Activated B cell treated with CpG ODN at 0.5 μM for 24 hours (primary cell): ENCODE measurements at regions not wholly inside any gene's neighbourhood (a gene's known extent, or its start where the extent isn't known, plus 50 kb on each side); places are given as distances from the start of the nearest gene placed in this dataset.
"Not testable (repeated sequence)": the region's sequence is repeated elsewhere in the genome, so short reads cannot be mapped to it uniquely, and the experiment has no call there.

Source experiments
- ATAC-seq: fragments of 200-7000 bp; cut with Tn5 transposase; one replicate; pipeline ENCODE4 v1.10.0; 2021; ENCODE audit warnings: low read depth, mild to moderate bottlenecking, moderate library complexity
- CTCF ChIA-PET: fragments of 350-600 bp; sonication (Branson Sonifier 250); formaldehyde crosslinking; loops from one replicate; lab custom pipeline; 2021; ENCODE audit warnings: antibody characterized with exemption; lab: Charles Lee
- POLR2A ChIA-PET: fragments of 350-600 bp; sonication (Branson Sonifier 250); formaldehyde crosslinking; loops from one replicate; lab custom pipeline; 2021; ENCODE audit warnings: antibody characterized with exemption; lab: Charles Lee
- DNase-seq: peaks from one replicate; pipeline ENCODE4 v3.0.0; 2022
- H3K27ac Mint-ChIP-seq: one replicate; pipeline ENCODE4 v1.8.0; 2020; ENCODE audit warnings: mixed read lengths
- H3K27me3 Mint-ChIP-seq: one replicate; pipeline ENCODE4 v1.8.0; 2021; ENCODE audit warnings: mixed read lengths
- H3K36me3 Mint-ChIP-seq: one replicate; pipeline ENCODE4 v1.8.0; 2021; ENCODE audit warnings: low read depth, mixed read lengths
- H3K4me1 Mint-ChIP-seq: one replicate; pipeline ENCODE4 v1.8.0; 2021; ENCODE audit warnings: mixed read lengths
- H3K4me3 Mint-ChIP-seq: one replicate; pipeline ENCODE4 v1.8.0; 2020; ENCODE audit warnings: mild to moderate bottlenecking, mixed read lengths
- H3K9me3 Mint-ChIP-seq: one replicate; pipeline ENCODE4 v1.8.0; 2020; ENCODE audit warnings: mixed read lengths
- CTCF ChIP-seq: fragments of 200-600 bp; IDR thresholded peaks from one replicate; pipeline ENCODE4 v1.8.0; 2022; ENCODE audit warnings: antibody characterized with exemption, mild to moderate bottlenecking
- intact Hi-C: fragments of 100-400 bp; cut with micrococcal nuclease; formaldehyde crosslinking; loops from one replicate; pipeline ENCODE4 v1.15.1; 2024

DNA sequence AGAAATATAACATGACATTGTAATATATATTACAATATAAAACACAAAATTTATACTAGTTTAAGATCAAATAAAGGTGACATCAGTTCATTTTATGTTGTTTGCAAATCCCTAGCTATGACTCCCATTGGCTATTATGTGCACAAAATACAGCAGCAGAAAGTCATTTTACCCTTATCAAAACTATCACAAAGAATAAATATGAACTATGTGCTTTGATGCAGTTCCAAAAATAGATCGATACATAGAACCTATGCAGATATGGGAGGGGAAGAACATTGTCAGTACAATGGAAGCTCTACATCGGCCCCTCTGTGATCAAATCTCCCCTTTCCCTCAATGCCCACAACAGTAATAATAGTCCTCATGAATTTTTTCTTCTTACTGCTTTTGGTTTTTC, 1038.1 kb upstream of the PCDH20 start:
- no peak for TF ChIP-seq CTCF
- no peak overlapping the region for H3K4me3 Mint-ChIP-seq
- no peak for DNase-seq
- ATAC-seq = no peak
- intact Hi-C loops = no loop called here
- H3K36me3 Mint-ChIP-seq = no peaks in the 10 kb centered on the region
- ChIA-PET CTCF (no interaction called here), POLR2A (no interaction called here)
- H3K4me1 Mint-ChIP-seq = no peaks in the 10 kb centered on the region
- H3K27ac Mint-ChIP-seq = no peak overlapping the region
- H3K9me3 Mint-ChIP-seq = no peaks in the 10 kb centered on the region
- no peaks in the 10 kb centered on the region for H3K27me3 Mint-ChIP-seq

DNA sequence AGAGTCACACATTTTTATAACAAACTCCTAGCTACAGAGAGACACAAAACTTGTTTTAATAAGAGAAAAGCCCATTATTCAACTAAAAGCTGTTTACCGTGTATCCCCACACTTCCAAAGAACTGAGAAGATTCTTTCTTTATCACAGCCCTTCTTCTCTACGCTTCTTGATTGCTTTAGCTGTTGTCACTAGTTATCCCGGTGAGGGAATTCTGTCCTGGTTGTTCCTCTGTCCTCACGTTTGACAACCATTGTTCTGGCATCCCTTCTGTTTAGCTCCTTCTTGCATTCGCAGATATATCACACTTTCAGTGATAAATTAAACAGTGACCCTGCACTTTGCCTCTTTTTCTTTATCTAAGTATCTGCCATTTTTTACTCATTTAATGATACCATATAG, 1035.1 kb upstream of the PCDH20 start:
- intact Hi-C loops = no loop called here
- Mint-ChIP-seq H3K27me3 (no peaks in the 10 kb centered on the region), H3K27ac (no peak overlapping the region), H3K36me3 (no peaks in the 10 kb centered on the region), H3K4me1 (no peaks in the 10 kb centered on the region), H3K9me3 (no peaks in the 10 kb centered on the region), H3K4me3 (no peak overlapping the region)
- no peak for TF ChIP-seq CTCF
- ChIA-PET POLR2A (no interaction called here), CTCF (no interaction called here)
- DNase-seq = no peak
- no peak for ATAC-seq

DNA sequence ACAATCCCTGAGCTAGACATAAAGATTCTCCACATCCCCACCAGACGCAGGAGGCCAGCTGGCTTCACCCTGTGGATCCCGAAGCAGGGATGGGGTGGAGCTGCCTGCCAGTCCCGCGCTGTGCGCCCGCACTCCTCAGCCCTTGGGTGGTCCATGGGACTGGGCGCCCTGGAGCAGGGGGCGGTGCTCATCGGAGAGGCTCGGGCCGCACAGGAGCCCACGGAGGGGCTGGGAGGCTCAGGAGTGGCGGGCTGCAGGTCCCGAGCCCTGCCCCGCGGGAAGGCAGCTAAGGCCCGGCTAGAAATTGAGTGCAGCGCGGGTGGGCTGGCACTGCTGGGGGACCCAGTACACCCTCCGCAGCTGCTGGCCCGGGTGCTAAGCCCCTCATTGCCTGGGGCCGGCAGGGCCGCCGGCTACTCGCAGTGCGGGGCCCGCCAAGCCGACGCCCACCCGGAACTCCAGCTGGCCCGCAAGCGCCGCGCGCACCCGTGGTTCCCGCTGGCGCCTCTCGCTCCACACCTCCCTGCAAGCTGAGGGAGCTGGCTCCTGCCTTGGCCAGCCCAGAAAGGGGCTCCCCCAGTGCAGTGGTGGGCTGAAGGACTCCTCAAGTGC, 1032.2 kb upstream of the PCDH20 start:
- H3K4me3 Mint-ChIP-seq, H3K36me3 Mint-ChIP-seq, H3K27ac Mint-ChIP-seq, ATAC-seq, H3K27me3 Mint-ChIP-seq, H3K9me3 Mint-ChIP-seq, CTCF ChIA-PET, H3K4me1 Mint-ChIP-seq, POLR2A ChIA-PET, DNase-seq, intact Hi-C loops: not testable (repeated sequence)

GRCh38 chr13:62444805-62445204, 1029.2 kb upstream of the PCDH20 start:
- H3K27me3 Mint-ChIP-seq = no peaks in the 10 kb centered on the region
- no peak for TF ChIP-seq CTCF
- H3K9me3 Mint-ChIP-seq = peaks cover 2% of the 10 kb centered on the region
- ChIA-PET POLR2A (no interaction called here), CTCF (no interaction called here)
- no peaks in the 10 kb centered on the region for H3K4me1 Mint-ChIP-seq
- ATAC-seq = no peak
- no peak overlapping the region for H3K27ac Mint-ChIP-seq
- no peak overlapping the region for H3K4me3 Mint-ChIP-seq
- no peak for DNase-seq
- intact Hi-C loops = no loop called here
- H3K36me3 Mint-ChIP-seq = no peaks in the 10 kb centered on the region

DNA sequence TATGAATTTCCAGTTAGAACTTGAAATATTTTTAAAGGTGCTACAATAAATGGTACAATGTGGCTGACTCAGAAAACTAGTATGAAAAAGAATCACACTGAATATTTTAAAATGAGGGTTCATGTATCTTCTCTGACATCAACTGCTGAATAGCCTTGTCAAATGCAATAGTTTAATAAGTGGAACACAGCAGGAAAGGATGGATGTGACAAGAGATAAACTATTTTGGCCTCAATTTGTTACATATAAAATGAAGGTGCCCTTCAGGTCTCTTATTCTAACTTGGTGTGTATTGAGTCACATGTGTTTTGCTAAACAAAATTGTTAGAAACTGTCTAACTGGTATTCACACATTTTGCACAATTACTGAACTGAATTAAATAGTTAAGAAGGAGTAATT, 1018.4 kb upstream of the PCDH20 start:
- no peaks in the 10 kb centered on the region for H3K4me1 Mint-ChIP-seq
- CTCF ChIA-PET = no interaction called here

More for the DNA sequence above, 1018.4 kb upstream of the PCDH20 start:
- POLR2A ChIA-PET = no interaction called here
- TF ChIP-seq CTCF = no peak
- Mint-ChIP-seq H3K27ac (no peak overlapping the region), H3K4me3 (no peak overlapping the region), H3K9me3 (peaks cover 3% of the 10 kb centered on the region), H3K36me3 (no peaks in the 10 kb centered on the region), H3K27me3 (no peaks in the 10 kb centered on the region)
- intact Hi-C loops = no loop called here
- no peak for DNase-seq
- no peak for ATAC-seq
